Endothelial cell (in vitro differentiated cells): ENCODE measurements at regions not wholly inside any gene's neighbourhood (a gene's known extent, or its start where the extent isn't known, plus 50 kb on each side); places are given as distances from the start of the nearest gene placed in this dataset.

Experiments
- DNase-seq: peaks from one replicate; pipeline ENCODE4 v3.0.0; 2021; ENCODE audit warnings: low spot score
- H3K27ac Mint-ChIP-seq: one replicate; pipeline ENCODE4 v1.8.0; 2021; ENCODE audit warnings: mixed read lengths, inconsistent platforms; ENCODE audit not compliant: unreplicated experiment
- H3K27me3 Mint-ChIP-seq: one replicate; pipeline ENCODE4 v1.8.0; 2021; ENCODE audit warnings: mild to moderate bottlenecking, moderate library complexity, mixed read lengths, inconsistent platforms; ENCODE audit not compliant: unreplicated experiment
- H3K36me3 Mint-ChIP-seq: one replicate; pipeline ENCODE4 v1.8.0; 2021; ENCODE audit warnings: mild to moderate bottlenecking, low read depth, mixed read lengths, inconsistent platforms; ENCODE audit not compliant: unreplicated experiment
- H3K4me1 Mint-ChIP-seq: one replicate; pipeline ENCODE4 v1.8.0; 2021; ENCODE audit warnings: mild to moderate bottlenecking, mixed read lengths, inconsistent platforms; ENCODE audit not compliant: unreplicated experiment
- H3K4me3 Mint-ChIP-seq: one replicate; pipeline ENCODE4 v1.8.0; 2021; ENCODE audit warnings: mild to moderate bottlenecking, mixed read lengths, inconsistent platforms; ENCODE audit not compliant: unreplicated experiment
- H3K9me3 Mint-ChIP-seq: one replicate; pipeline ENCODE4 v1.8.0; 2021; ENCODE audit warnings: mixed read lengths, inconsistent platforms; ENCODE audit not compliant: unreplicated experiment
- TF ChIP-seq, protein P1 (sequence below): fragments of 200-600 bp; sonication (generic); IDR thresholded peaks from one replicate; pipeline ENCODE4 v1.5.0; 2021; ENCODE audit warnings: antibody characterized with exemption; ENCODE audit not compliant: unreplicated experiment

DNA sequence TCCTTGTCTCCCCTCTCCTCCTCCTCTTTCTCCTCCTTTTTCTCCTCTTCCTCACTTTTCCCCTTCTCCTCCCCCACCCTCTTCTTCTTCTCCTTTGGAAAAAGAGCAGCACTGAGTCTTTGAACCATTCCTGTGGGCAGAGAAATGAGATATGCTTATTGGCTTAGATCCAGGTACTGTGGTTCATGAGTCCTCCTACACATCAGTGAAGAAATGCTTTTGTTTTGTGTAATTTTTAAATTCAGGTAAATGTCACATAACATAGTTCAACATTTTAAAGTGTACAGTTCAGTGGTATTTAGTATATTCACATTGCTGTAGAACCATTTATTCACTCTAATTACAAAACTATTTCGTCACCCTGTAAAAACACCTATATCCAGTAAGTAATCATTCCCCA lies 402.1 kb downstream of the AACS start:
- Mint-ChIP-seq H3K4me3 (no peak overlapping the region), H3K9me3 (no peaks in the 10 kb centered on the region), H3K27ac (no peak overlapping the region), H3K4me1 (no peaks in the 10 kb centered on the region), H3K36me3 (no peaks in the 10 kb centered on the region), H3K27me3 (no peaks in the 10 kb centered on the region)
- TF ChIP-seq, protein P1, sequence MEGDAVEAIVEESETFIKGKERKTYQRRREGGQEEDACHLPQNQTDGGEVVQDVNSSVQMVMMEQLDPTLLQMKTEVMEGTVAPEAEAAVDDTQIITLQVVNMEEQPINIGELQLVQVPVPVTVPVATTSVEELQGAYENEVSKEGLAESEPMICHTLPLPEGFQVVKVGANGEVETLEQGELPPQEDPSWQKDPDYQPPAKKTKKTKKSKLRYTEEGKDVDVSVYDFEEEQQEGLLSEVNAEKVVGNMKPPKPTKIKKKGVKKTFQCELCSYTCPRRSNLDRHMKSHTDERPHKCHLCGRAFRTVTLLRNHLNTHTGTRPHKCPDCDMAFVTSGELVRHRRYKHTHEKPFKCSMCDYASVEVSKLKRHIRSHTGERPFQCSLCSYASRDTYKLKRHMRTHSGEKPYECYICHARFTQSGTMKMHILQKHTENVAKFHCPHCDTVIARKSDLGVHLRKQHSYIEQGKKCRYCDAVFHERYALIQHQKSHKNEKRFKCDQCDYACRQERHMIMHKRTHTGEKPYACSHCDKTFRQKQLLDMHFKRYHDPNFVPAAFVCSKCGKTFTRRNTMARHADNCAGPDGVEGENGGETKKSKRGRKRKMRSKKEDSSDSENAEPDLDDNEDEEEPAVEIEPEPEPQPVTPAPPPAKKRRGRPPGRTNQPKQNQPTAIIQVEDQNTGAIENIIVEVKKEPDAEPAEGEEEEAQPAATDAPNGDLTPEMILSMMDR = no peak
- no peak for DNase-seq

DNA sequence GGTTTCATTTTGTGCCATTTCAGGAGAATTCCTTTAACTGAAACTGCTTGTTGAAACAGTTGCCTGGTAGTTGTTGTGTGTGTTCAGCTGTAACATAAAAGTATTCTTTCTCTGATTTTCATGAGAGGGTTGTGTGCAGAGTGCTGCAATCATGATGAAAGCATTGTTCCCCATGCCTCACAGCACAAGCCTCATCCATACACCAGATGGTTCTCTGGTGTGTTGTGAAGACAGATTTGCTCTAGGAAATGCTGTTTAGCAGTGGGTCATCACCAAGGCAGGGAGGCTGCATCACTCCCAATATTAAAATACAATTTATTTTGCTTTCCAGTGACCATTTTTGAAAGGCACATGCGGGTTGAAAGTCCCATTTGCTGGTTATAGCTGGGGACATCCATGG lies 404.4 kb downstream of the AACS start:
- TF ChIP-seq, protein P1 = no peak

DNA sequence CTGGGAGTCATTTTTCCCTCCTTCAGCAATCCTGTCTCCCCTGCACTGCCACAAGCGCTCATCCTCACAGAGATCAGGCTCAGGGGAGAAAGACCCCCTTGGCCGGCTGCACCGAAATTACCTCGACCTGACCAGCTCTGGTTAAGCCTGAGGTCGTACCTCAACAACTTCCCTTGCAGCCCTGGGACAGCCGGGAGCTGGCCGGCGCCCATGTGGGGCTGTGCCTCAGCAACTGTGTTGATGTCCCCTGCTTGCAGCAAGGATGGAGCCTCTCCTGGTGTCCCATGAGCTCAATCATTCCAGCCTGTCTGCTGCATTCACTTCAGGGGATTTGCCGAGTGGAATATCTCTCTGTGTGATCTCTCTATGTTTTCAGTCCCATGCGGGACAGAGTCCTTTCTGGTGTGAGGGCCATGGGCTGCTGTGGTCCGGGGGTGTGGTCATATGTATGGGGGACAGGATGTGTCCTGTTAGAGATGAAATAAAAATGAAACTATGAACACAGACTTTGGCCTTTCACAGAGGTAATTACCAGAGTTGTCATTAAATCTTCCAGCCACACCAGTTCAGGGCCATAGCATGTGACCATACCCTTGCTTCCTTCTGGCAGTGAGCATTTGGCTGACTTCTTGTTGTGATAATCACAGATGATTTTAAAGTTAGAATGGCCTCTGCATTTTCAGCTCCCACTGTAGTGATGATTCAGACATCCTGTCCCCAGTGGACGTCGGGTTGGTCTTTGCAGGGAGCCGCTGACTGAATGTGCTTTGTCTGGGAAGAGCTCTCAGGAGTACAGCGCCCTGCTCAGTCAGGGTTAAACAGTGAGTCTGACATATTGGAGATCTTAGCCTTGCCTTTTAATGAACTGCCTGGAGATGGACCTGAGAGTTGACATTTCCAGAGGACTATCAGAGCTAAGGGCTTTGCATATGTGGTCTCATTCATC lies 405.9 kb downstream of the AACS start:
- Mint-ChIP-seq H3K27me3 (peaks cover 4% of the 10 kb centered on the region), H3K4me1 (no peaks in the 10 kb centered on the region), H3K27ac (no peak overlapping the region), H3K9me3 (no peaks in the 10 kb centered on the region), H3K4me3 (no peak overlapping the region), H3K36me3 (no peaks in the 10 kb centered on the region)
- TF ChIP-seq, protein P1 = no peak
- no peak for DNase-seq

More for the DNA sequence above, 404.4 kb downstream of the AACS start:
- Mint-ChIP-seq H3K27me3 (peaks cover 4% of the 10 kb centered on the region), H3K4me1 (no peaks in the 10 kb centered on the region), H3K4me3 (no peak overlapping the region), H3K27ac (no peak overlapping the region), H3K36me3 (no peaks in the 10 kb centered on the region), H3K9me3 (no peaks in the 10 kb centered on the region)
- no peak for DNase-seq

DNA sequence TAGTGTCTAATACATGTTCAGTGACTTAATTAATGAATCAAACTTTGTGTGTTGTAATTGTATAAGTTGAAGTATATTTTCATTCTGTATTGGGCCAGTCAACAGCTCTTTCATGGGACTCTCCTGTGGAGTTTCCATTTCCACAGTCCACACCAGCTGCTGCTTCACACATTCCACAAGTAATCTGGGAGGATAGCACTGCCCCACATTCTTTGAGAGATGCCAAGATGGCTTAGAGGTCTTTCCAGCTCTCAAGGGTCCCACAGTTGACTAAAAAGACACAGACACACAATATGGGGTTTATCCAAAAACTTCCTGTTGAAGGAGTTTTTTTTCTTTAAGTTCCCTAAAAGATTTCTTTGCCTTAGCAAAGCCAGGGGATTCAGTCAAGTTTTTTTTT lies 408.3 kb downstream of the AACS start:
- DNase-seq = no peak
- Mint-ChIP-seq H3K4me1 (no peaks in the 10 kb centered on the region), H3K4me3 (no peak overlapping the region), H3K36me3 (no peaks in the 10 kb centered on the region), H3K27me3 (peaks cover 4% of the 10 kb centered on the region), H3K27ac (no peak overlapping the region), H3K9me3 (no peaks in the 10 kb centered on the region)
- TF ChIP-seq, protein P1 = no peak

DNA sequence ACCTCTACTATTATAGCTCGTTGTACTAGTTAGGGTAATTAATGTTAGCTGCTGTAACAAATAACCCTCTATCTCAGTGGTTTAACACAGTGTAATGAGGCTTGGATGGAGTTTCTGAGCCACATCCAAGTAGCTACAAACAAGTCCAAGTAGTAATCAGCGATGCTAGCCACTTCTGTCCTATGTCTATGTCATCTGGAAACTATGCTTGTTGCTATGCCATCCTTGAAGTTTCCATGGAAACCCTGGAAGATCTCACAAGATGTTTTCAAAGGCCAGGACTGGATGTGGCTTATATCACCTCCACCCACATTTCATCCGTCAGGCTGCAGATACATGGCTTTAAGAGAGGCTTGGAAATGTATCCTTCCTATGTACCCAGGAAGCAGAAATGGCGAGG lies 422.1 kb downstream of the AACS start:
- H3K9me3 Mint-ChIP-seq = no peaks in the 10 kb centered on the region
- H3K4me3 Mint-ChIP-seq = no peak overlapping the region
- H3K36me3 Mint-ChIP-seq = peaks cover 6% of the 10 kb centered on the region
- no peak for DNase-seq
- TF ChIP-seq, protein P1 = no peak
- H3K27ac Mint-ChIP-seq = no peak overlapping the region
- H3K4me1 Mint-ChIP-seq = no peaks in the 10 kb centered on the region
- H3K27me3 Mint-ChIP-seq = no peaks in the 10 kb centered on the region
